Upper lobe of right lung (tissue), 1 donor: ENCODE measurements at regions not wholly inside any gene's neighbourhood (a gene's known extent, or its start where the extent isn't known, plus 50 kb on each side); places are given as distances from the start of the nearest gene placed in this dataset.

Experiments
- ATAC-seq: fragments of 200-7000 bp; cut with Tn5 transposase; one replicate; pipeline ENCODE4 v1.9.1; 2020; ENCODE audit warnings: mild to moderate bottlenecking, moderate library complexity
- DNase-seq: peaks from one replicate; pipeline ENCODE4 v3.0.0-alpha.2; 2020
- H3K27ac ChIP-seq: fragments of 200-600 bp; one replicate; pipeline ENCODE4 v1.8.0; 2022
- H3K27me3 ChIP-seq: fragments of 200-600 bp; one replicate; pipeline ENCODE4 v1.8.0; 2022; ENCODE audit warnings: mild to moderate bottlenecking
- H3K36me3 ChIP-seq: fragments of 200-600 bp; one replicate; pipeline ENCODE4 v1.8.0; 2022
- H3K4me1 ChIP-seq: fragments of 200-600 bp; one replicate; pipeline ENCODE4 v1.8.0; 2022
- H3K4me3 ChIP-seq: fragments of 200-600 bp; one replicate; pipeline ENCODE4 v1.8.0; 2022; ENCODE audit warnings: mild to moderate bottlenecking
- H3K9me3 ChIP-seq: fragments of 200-600 bp; one replicate; pipeline ENCODE4 v1.8.0; 2022
- intact Hi-C: fragments of 100-400 bp; cut with DNase I; formaldehyde crosslinking; loops from one replicate; pipeline ENCODE4 v1.11.0; 2022
- TF ChIP-seq, protein P1 (sequence below): fragments of 200-600 bp; IDR thresholded peaks from one replicate; pipeline ENCODE4 v1.8.0; 2022; ENCODE audit warnings: antibody characterized with exemption
- donor health status: DM: no; HTN: yes; CAD: no; lungs with severe emphysema.

DNA sequence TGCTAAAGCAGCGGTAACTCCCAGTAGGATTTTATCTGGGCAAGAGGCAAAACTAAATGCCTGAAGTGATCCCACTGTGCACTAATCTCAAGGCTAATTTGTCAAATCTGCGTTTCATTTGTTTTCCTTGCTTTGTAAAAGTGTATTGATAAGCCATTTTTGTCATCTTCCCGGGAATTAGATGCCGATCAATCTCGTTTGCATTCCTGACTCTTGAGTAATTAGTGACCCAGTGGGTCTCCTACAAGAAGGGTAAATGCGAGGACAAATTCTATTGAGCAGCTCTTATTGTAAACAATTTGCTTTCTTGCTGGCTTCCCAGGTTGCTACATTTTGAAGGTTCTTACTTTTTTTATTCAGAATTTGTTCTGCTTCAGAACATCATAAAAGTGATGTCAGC lies 129.7 kb downstream of the EFNB2 start:
- Histone ChIP-seq H3K4me3 (no peak overlapping the region), H3K27ac (no peak overlapping the region), H3K27me3 (no peaks in the 10 kb centered on the region), H3K4me1 (no peaks in the 10 kb centered on the region), H3K9me3 (no peaks in the 10 kb centered on the region), H3K36me3 (no peaks in the 10 kb centered on the region)
- DNase-seq (no peak), ATAC-seq (no peak)
- TF ChIP-seq, protein P1, sequence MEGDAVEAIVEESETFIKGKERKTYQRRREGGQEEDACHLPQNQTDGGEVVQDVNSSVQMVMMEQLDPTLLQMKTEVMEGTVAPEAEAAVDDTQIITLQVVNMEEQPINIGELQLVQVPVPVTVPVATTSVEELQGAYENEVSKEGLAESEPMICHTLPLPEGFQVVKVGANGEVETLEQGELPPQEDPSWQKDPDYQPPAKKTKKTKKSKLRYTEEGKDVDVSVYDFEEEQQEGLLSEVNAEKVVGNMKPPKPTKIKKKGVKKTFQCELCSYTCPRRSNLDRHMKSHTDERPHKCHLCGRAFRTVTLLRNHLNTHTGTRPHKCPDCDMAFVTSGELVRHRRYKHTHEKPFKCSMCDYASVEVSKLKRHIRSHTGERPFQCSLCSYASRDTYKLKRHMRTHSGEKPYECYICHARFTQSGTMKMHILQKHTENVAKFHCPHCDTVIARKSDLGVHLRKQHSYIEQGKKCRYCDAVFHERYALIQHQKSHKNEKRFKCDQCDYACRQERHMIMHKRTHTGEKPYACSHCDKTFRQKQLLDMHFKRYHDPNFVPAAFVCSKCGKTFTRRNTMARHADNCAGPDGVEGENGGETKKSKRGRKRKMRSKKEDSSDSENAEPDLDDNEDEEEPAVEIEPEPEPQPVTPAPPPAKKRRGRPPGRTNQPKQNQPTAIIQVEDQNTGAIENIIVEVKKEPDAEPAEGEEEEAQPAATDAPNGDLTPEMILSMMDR = no peak
- intact Hi-C loops = no loop called here

GRCh38 chr13:106403280-106403679 lies 132.2 kb downstream of the EFNB2 start:
- Histone ChIP-seq H3K9me3 (no peaks in the 10 kb centered on the region), H3K4me1 (no peaks in the 10 kb centered on the region), H3K4me3 (no peak overlapping the region), H3K36me3 (no peaks in the 10 kb centered on the region), H3K27me3 (no peaks in the 10 kb centered on the region), H3K27ac (no peak overlapping the region)
- ATAC-seq (no peak), DNase-seq (no peak)
- intact Hi-C loops = no loop called here
- TF ChIP-seq, protein P1 = no peak

DNA sequence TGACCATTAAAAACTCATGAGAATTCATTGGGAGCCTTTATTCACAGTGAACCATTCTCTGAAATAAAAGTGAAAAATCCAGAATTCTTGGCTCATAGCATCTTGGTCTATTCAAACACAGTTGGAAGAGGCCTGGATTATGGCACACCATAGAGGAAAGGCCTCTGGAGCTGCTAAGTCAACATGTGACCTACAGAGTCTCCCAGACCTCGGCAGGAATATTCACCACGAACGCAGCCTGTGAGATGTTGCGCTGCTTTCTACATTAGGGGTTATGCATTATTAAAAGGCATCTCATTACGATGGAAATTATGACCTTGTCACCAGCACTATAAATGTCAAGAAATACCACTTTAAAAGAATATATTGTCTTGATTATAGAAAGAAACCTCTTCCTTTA lies 132.6 kb downstream of the EFNB2 start:
- ATAC-seq (no peak), DNase-seq (no peak)
- no peaks in the 10 kb centered on the region for H3K9me3 ChIP-seq
- H3K27ac ChIP-seq = no peak overlapping the region
- H3K27me3 ChIP-seq = no peaks in the 10 kb centered on the region
- TF ChIP-seq, protein P1 = no peak
- intact Hi-C loops = no loop called here
- no peaks in the 10 kb centered on the region for H3K4me1 ChIP-seq
- no peaks in the 10 kb centered on the region for H3K36me3 ChIP-seq
- no peak overlapping the region for H3K4me3 ChIP-seq

DNA sequence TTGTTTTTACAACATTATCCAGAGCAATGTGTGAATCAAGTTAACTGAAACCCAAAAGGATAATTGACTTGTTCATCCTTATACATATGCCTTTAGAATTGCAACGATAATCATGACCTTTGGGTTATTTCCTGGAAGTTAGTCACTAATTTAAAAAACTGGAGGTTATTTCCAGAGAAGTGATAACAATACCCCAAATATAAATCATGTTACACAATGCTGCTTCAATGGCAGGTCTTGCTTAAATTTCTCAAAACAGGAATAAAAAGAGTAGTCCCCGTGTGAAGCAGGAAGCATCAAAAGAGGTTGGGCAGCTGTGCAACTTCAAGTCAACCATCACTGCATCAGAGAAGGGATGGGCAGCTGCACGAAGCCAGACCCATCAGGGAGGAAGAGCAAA lies 134.4 kb downstream of the EFNB2 start:
- DNase-seq (no peak), ATAC-seq (no peak)
- H3K9me3 ChIP-seq = no peaks in the 10 kb centered on the region
- H3K27me3 ChIP-seq = no peaks in the 10 kb centered on the region
- intact Hi-C loops = no loop called here
- TF ChIP-seq, protein P1 = no peak
- H3K36me3 ChIP-seq = no peaks in the 10 kb centered on the region
- no peak overlapping the region for H3K27ac ChIP-seq
- H3K4me1 ChIP-seq = no peaks in the 10 kb centered on the region
- H3K4me3 ChIP-seq = no peak overlapping the region

GRCh38 chr13:106400289-106400688 lies 135.2 kb downstream of the EFNB2 start:
- intact Hi-C loops = no loop called here
- no peak for DNase-seq
- Histone ChIP-seq H3K27ac (no peak overlapping the region), H3K4me3 (no peak overlapping the region), H3K27me3 (no peaks in the 10 kb centered on the region), H3K4me1 (no peaks in the 10 kb centered on the region), H3K9me3 (no peaks in the 10 kb centered on the region), H3K36me3 (no peaks in the 10 kb centered on the region)
- TF ChIP-seq, protein P1 = no peak
- ATAC-seq = no peak

GRCh38 chr13:106398289-106398688 lies 137.2 kb downstream of the EFNB2 start:
- H3K36me3 ChIP-seq = no peaks in the 10 kb centered on the region
- H3K4me3 ChIP-seq = no peak overlapping the region
- no peaks in the 10 kb centered on the region for H3K4me1 ChIP-seq
- ATAC-seq (no peak), DNase-seq (no peak)
- TF ChIP-seq, protein P1 = no peak
- H3K27me3 ChIP-seq = no peaks in the 10 kb centered on the region
- H3K27ac ChIP-seq = no peak overlapping the region
- intact Hi-C loops = no loop called here
- no peaks in the 10 kb centered on the region for H3K9me3 ChIP-seq
